GM21529 (cell line): ENCODE measurements at regions not wholly inside any gene's neighbourhood (a gene's known extent, or its start where the extent isn't known, plus 50 kb on each side); places are given as distances from the start of the nearest gene placed in this dataset.
"Not testable (repeated sequence)": the region's sequence is repeated elsewhere in the genome, so short reads cannot be mapped to it uniquely, and the experiment has no call there.

ENCODE experiments used
- ATAC-seq: cut with Tn5 transposase; IDR thresholded peaks from one replicate; pipeline ENCODE4 v1.9.1; 2021; ENCODE audit not compliant: unreplicated experiment

DNA sequence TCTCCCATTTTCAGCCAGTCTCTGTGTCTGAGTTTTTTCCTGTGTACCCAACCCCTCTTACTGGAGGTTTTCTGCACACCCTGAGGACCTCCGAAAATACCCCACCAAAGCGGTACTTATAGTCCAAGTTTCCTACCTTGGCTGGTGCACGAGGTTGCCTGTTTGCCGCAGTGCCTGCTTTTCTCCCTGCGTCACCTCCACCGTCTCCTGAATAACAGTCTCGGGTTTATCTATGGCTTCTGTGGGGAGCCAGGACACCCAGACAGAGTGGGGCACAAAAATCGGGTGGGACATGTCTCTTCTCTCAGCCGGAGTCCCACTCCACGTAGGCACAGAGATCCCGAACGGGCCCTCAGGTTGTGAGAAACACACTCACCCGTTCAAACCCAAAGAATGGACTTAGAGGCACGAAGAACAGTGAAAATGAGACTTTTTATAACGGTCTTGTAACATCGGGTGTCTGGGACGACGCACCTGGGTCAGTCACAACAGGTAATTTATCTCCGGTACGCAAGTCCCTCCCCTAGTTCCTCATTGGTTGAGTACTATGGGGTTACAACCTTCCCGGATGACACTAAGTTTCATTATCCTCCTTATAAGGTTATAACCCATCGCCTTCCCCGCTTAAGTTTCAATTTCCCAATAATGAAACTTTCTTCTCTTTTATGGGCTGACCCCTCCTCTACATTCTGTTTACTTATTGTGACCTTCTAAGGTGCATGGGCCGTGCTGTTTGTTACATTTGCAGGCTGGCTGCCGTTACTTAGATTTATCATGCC lies 970.2 kb upstream of the COX7C start:
- ATAC-seq, result no peak

DNA sequence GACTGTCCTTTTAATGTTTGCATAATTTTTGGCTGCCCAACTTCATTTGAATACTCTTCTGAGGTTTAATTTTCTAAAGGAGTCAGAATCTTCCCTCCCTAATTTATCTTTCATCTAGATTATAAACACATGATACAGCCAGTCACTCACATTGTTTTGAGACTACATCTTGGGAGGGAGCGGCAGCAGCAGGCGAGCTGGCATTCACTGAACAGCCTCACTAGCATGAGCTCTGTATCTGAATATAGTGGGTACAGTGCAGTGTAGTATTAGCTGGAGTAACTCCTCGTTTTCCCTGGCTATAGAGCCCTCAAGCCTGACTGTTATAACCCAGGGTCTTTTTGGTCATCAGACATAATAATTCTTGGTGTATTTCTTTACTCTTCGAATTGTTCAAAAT lies 969.2 kb upstream of the COX7C start:
- no peak for ATAC-seq

DNA sequence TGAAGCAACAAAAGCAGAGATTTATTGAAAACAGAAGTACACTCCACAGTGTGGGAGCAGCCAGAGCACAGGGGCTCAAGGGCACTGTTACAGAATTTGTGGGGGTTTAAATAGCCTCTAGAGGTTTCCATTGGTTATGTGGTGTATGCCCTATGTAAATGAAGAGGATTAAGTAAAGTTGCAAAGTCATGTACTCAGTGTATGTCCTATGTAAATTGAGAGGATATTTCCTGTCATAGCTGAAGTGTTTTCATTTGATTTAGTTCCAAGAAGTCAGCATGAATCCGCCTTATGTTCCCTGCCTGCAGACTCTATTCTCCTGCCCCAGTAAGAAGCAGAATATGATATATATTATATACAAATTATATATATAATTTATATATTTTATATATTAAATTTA lies 966.0 kb upstream of the COX7C start:
- ATAC-seq, result no peak

DNA sequence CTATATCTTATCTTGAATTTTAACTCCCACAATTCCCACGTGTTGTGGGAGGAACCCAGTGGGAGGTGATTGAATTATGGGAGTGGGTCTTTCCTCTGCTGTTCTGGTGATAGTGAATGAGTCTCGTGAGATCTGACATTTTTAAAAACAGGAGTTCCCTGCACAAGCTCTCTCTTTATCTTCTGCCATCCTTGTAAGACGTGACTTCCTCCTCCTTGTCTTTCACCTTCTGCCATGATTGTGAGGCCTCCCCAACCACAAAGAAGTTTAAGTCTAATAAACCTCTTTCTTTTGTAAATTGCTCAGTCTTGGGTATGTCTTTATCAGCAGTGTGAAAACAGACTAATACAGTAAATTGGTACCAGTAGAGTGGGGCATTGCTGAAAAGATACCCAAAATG lies 963.6 kb upstream of the COX7C start:
- ATAC-seq, result not testable (repeated sequence)

DNA sequence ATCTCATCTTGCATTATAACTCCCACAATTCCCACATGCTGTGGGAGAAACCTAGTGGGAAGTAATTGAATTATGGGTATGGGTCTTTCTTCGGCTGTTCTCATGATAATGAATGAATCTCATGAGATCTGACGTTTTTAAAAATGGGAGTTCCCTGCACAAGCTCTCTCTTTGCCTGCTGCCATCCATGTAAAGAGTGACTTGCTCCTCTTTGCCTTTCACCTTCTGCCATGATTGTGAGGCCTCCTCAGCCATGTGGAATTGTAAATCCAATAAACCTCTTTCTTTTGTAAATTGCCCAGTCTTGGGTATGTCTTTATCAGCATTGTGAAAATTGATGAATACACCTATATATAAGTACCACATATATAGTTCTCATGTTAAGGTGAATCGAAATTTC lies 961.7 kb upstream of the COX7C start:
- no peak for ATAC-seq

DNA sequence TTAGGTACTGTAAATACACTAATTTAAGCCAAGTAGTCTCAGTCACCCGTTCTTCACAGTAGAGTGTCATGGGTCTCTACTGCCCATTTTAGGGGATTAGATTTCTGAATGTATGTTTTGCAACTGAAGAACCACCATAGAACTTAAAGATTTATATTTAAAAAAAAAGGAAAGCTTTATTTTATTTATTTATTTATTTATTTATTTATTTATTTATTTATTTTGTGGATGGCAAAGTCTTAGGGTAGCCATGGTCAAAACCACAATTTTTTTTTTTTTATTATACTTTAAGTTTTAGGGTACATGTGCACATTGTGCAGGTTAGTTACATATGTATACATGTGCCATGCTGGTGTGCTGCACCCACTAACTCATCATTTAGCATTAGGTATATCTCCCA lies 960.4 kb upstream of the COX7C start:
- ATAC-seq, result not testable (repeated sequence)

DNA sequence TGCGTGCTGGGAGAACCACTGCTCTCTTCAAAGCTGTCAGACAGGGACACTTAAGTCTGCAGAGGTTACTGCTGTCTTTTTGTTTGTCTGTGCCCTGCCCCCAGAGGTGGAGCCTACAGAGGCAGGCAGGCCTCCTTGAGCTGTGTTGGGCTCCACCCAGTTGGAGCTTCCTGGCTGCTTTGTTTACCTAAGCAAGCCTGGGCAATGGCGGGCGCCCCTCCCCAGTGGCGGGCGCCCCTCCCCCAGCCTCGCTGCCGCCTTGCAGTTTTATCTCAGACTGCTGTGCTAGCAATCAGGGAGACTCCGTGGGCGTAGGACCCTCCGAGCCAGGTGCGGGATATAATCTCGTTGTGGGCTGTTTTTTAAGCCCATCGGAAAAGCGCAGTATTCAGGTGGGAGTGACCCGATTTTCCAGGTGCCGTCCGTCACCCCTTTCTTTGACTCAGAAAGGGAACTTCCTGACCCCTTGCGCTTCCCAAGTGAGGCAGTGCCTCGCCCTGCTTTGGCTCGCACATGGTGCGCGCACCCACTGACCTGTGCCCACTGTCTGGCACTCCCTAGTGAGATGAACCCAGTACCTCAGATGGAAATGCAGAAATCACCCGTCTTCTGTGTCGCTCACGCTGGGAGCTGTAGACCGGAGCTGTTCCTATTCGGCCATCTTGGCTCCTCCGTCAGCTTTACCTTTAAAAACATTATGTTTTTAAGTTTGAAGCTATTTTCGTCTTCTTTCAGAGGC lies 954.6 kb upstream of the COX7C start:
- not testable (repeated sequence) for ATAC-seq

DNA sequence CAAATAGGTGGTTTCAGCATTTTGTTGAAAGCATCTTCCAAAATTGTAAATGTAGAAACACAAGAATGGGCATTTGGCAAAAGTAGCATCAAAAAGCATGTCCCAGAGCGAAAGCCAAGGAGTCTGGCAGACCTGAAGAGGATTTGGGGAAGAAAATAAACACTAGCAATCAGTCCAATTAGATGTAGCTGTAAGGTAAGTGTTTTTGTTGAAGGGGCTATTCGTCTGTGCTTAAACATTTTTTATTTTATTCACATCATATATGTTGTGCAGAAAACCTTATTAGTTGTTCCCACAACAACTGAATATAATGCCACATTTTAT lies 954.1 kb upstream of the COX7C start:
- no peak for ATAC-seq

DNA sequence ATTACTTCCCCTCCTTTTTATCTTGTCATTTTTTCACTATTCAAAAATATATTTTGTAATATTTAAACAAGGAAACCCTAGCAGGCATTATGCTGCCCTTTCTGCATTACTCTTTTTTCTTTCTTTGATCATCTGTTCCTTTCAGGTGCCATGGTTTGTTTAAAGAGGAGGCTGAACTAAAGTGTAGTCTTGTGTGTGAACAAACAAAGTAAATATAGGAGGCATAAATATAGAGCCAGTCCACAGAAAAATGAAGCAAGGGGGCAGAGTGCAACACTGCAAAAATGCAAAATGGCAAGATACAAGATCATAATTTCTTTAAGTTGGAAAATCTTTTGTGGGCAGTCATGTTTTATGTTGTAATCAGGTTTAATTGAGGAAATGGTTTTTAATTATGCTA lies 947.3 kb upstream of the COX7C start:
- no peak for ATAC-seq

DNA sequence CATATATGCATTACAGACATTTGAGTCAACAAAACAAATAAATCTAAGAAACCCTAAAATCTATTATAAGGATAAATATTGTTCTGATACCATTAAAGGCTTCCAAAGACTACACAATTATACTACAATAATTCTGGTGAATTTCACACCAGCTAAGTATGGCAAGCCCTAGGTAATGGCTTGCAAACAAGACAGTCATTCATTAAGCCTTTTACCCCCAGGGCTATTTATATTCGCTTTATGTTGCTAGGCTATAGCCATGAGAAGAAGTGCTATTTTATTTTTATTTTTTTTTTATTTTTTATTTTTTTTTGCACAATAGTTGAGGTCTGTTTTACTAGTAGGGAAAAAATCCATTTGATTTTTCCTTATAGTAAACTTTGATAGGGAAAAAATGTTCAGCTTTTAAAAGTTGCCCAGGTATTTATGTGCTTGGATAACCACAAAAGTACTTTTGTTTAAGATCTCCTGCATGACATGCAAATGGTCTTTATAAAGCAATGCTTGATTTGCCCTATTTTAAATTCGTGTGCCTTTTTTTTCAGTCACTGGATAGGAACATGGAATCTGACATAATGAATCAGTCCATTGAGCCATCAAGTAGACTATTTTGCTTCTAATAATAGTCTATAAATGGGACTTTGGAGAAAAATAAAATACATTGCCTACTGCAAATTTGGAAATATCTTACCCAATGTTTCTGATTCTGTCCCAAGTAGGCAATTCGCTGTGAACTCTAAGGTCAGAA lies 946.3 kb upstream of the COX7C start:
- no peak for ATAC-seq

DNA sequence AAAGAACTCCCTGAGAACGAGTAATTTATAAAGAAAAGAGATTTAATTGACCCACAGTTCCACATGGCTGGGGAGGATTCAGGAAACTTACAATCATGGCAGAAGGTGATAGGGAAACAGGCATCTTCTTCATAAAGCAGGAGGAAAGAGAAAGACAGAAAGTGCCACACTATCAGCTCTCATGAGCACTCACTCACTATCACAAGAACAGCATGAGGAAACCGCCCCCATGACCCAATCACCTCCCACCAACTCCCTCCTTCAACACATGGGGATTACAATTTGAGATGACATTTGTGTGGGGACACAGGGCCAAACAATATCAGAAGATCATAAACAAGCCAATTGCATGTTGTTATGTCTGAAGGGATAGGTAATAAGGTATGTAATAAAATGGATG lies 935.9 kb upstream of the COX7C start:
- no peak for ATAC-seq

DNA sequence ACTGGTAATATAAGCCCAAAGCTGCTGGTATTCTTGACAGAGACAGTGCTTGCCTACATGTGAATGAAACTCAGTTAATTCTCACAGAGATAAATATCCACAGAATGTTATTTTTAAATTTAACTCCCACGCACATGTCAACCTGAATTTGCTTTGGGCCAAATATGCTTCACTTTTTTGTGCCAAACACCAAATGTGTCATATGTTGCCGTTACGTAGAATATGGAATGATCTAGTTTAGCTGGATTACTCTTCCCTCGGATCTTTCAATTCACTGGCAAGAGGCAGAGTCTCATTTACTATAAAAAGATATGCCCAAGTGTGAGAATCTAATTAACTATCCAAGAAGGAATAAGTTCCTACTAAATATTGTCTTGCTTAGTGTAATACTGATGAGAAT lies 933.4 kb upstream of the COX7C start:
- ATAC-seq, result no peak

DNA sequence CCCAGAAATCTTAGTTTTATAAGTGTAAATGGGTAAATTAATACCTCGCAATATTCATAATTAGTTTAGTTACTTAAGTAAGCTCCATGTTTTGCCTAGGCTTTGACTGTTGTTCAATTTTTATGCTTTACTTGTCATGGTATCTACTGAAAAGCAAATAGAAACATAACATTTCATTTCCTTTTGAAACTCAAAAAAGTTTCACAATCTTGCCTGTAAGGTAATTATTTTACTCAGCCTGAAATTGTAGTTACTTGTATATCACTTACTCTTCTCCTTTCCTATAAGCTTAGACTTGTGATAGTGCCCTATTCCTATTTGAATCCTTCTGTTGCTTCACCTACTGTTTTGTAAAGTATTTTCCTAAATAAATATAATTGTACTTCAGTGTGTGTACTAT lies 914.4 kb upstream of the COX7C start:
- no peak for ATAC-seq

DNA sequence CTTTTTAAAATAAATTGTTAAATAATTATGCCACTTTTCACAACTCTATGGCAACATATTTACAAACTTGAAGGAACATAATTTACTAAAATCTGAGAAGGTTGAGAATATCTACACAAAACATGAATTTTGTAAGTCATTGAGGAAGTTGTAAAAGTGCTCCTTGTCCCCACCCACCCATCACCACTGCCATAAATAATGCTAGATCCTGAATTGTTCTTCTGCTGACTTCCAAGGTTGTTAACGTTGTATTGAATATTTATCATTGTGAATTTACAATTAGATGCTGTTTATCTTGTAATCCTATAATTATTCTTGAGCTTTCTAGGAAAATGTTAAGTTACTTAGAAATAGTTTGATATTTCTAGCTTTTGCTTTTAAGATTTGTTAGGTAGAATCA lies 908.0 kb upstream of the COX7C start:
- no peak for ATAC-seq

DNA sequence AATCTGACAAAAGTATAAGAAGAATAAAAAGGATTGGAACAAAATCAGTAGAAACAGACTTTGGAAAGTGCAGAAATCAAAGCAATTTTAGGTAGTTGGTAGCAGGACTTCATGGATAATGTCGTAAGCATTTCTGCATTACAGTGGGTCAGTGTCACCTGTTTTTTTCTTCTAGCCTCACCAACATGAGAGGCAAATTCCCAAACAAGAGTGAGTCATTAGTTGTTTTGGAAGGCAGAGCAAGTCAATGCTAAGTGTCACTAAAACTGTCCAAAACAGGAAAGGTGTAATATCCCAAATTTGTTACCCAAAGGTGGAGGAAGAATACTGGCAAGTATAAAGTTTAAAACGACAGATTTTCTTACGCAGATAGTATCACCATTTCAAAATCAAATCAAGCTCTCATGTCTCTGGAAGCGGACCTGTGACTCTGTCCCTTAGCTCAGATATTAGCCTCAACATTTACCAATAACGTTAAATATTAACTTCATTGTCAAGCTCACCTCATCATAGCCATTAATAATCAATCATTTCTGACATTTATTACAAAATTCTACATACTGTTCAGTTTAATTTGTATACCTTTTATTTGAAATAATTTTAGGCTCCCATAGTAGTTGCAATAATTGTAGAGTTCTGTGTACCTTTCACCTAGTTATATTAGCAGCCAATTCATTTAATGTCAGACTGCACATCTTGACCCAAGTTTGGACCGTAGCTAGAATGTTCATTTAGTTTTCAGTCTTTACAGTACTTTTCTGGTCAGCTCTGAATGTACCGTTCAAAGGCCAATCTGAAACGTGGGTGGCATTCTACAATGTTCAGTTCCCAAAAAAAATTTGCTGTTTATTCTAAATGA lies 901.2 kb upstream of the COX7C start:
- no peak for ATAC-seq

DNA sequence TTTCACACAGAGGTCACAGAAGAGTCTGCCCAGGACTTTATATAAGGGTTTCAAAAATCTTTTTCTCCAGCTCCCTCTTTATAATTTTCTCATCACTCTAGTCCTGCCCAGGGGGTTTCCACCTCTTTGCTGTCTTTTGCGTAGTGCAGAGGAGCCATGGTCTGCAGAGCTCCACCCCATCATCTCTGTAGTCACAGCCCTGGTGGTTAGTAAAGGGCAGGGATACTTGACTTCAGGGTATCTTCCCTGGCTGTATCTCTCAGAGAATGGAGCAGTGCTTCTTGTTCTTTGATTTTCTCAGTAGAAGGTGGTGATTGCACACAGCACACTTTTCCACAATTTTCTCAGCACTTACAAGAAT lies 900.6 kb upstream of the COX7C start:
- ATAC-seq, result no peak

DNA sequence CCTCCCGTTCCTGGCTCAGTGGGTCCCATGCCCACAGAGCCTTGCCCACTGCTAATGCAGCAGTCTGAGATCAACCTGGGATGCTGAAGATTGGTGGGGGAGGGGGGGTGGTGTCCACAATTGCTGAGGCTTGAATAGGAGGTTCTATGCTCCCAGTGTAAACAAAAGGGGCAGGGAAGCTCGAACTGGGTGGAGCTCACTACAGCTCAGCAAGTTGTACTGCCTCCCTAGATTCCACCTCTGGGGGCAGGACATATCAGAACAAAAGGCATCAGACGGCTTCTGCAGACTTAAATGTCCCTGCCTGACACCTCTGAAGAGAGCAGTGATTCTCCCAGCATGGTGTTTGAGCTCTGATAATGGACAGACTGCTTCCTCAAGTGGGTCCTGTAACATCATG lies 885.6 kb upstream of the COX7C start:
- ATAC-seq, result no peak

DNA sequence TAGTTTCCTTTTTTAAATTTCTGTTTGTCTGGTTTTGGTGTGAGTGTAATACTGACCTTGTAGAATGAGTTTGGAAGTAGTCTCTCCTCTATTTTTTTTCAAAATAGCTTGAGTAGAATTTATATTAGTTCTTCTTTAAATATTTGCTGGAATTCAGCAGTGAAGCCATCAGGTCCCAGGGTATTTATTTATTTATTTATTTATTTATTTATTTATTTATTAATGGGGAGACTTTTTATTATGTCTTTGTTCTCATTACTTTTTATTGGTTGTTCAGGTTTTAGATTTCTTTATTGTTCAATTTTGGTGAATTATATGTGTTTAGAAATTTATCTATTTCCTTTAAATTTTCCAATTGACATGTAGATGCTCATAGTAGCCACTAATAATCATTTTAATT lies 875.8 kb upstream of the COX7C start:
- ATAC-seq, result no peak

DNA sequence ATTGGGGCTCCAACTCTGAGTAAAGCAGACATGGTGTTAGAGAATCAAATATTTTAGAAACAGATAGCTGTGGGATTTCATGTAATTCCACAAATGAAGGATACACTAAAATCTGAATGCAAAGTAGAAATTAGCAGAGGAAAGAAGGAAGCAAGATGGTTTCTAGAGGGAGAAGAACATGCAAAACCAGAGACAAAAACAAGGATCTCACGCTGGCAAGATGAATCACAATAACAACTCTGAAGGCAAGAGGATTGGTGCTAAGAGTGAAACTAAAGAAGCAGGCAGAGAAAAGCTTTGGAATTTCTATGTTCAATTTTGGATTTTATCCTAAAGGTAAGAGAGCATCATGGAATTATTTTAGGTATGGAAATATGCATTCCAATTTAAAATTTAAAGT lies 857.2 kb upstream of the COX7C start:
- ATAC-seq, result no peak

DNA sequence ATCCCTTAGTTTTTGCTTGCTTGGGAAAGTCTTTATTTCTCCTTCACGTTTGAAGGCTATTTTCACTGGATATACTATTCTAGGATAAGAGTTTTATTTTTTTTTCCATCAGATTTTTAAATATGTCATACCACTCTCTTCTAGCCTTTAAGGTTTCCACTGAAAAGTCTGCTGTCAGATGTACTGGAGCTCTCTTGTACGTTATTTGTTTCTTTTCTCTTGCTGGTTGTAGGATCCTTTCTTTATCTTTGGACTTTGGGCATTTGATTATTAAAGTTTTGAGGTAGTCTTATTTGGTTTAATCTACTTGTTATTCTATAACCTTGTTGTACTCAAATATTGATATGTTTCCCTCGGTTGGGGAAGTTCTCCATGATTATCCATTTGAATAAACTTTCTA lies 848.4 kb upstream of the COX7C start:
- no peak for ATAC-seq

DNA sequence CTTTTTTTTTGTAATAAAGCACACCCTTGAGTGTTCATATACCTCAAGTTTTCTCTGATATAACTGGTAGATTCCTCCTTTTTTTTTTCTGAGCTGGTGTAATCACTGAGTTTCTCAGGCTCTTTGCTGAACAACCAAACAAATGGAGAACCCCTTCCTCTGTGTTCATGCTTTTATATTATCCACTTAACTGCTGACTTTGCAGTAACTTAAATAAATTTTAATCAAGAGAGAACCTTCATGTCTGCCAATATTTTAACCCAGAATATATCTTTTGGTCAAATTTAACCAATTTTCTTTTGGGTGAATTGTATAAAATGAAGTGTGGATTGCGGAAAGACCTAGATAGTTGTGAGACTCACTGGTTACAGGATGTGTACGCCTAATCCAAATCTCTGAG lies 833.0 kb upstream of the COX7C start:
- ATAC-seq, result no peak
